AG10803 (cell line): ENCODE measurements at regions not wholly inside any gene's neighbourhood (a gene's known extent, or its start where the extent isn't known, plus 50 kb on each side); places are given as distances from the start of the nearest gene placed in this dataset.

Source experiments
- DNase-seq: peaks from one replicate; pipeline ENCODE4 v3.0.0; 2010; ENCODE audit warnings: low read depth
- H3K4me3 ChIP-seq: 2 replicates; pipeline ENCODE4 v1.5.1; 2011; ENCODE audit warnings: mild to moderate bottlenecking, low read length, control low read depth
- CTCF ChIP-seq: conservative IDR thresholded peaks from 2 replicates; pipeline ENCODE4 v1.5.1; 2011; ENCODE audit warnings: mild to moderate bottlenecking, low read length, control low read depth, inconsistent platforms

- no peak for TF ChIP-seq CTCF
- no peak for DNase-seq
- no peak overlapping the region for H3K4me3 ChIP-seq
Measured at GRCh38 chr1:172895761-172896160, 155.0 kb downstream of the TNFSF18 start.

- DNase-seq: peak; percentile 72
- no peak overlapping the region for H3K4me3 ChIP-seq
- no peak for TF ChIP-seq CTCF
Measured at GRCh38 chr1:172897738-172898137, 153.0 kb downstream of the TNFSF18 start.

- no peak for TF ChIP-seq CTCF
Measured at GRCh38 chr1:172898866-172899265, 151.9 kb downstream of the TNFSF18 start.

GRCh38 chr1:172900376-172900997 is 150.3 kb downstream of the TNFSF18 start:
- DNase-seq: no peak
- no peak overlapping the region for H3K4me3 ChIP-seq
- no peak for TF ChIP-seq CTCF

More at GRCh38 chr1:172898866-172899265, 151.9 kb downstream of the TNFSF18 start:
- no peak overlapping the region for H3K4me3 ChIP-seq
- no peak for DNase-seq

GRCh38 chr1:172902200-172902599 is 148.5 kb downstream of the TNFSF18 start:
- no peak for DNase-seq
- no peak overlapping the region for H3K4me3 ChIP-seq
- TF ChIP-seq CTCF: no peak

- DNase-seq: peak; percentile 95
- TF ChIP-seq CTCF: no peak
- no peak overlapping the region for H3K4me3 ChIP-seq
Measured at GRCh38 chr1:172902861-172903381, 147.8 kb downstream of the TNFSF18 start.

- DNase-seq: peak; percentile 89
- no peak overlapping the region for H3K4me3 ChIP-seq
- TF ChIP-seq CTCF: no peak
Measured at GRCh38 chr1:172903581-172904220, 147.0 kb downstream of the TNFSF18 start.
